Neural progenitor cell (in vitro differentiated cells): ENCODE measurements at regions not wholly inside any gene's neighbourhood (a gene's known extent, or its start where the extent isn't known, plus 50 kb on each side); places are given as distances from the start of the nearest gene placed in this dataset.

Experiments used
- CTCF ChIP-seq: fragments of 200-600 bp; sonication (generic); IDR thresholded peaks from 2 replicates; pipeline ENCODE4 v1.5.1; 2017; ENCODE audit warnings: antibody characterized with exemption, mild to moderate bottlenecking
- EZH2 ChIP-seq: fragments of 200-600 bp; sonication (generic); IDR thresholded peaks from 2 replicates; pipeline ENCODE4 v1.6.1; 2017; ENCODE audit warnings: antibody characterized with exemption, mild to moderate bottlenecking, moderate library complexity
- EZH2phosphoT487 ChIP-seq: fragments of 200-600 bp; sonication (generic); IDR thresholded peaks from 2 replicates; pipeline ENCODE4 v1.6.1; 2017; ENCODE audit warnings: antibody characterized with exemption

GRCh38 chrX:1093121-1093520 lies 119.3 kb downstream of the CRLF2 start:
- TF ChIP-seq CTCF (no peak), EZH2phosphoT487 (no peak), EZH2 (no peak)
